HEK293 (cell line): ENCODE measurements at regions not wholly inside any gene's neighbourhood (a gene's known extent, or its start where the extent isn't known, plus 50 kb on each side); places are given as distances from the start of the nearest gene placed in this dataset.

Experiments
- CTCF ChIA-PET: fragments of 350-600 bp; formaldehyde crosslinking; extraction: SDS; loops from one replicate; lab custom pipeline; 2021; ENCODE audit warnings: antibody characterized with exemption; lab: Yijun Ruan, JAX
- POLR2A ChIA-PET: fragments of 300-600 bp; formaldehyde crosslinking; extraction: SDS; loops from one replicate; lab custom pipeline; 2020; ENCODE audit warnings: antibody characterized with exemption, inconsistent platforms; lab: Yijun Ruan, JAX
- H3K27ac ChIP-seq: fragments of 200-500 bp; sonication (Bioruptor generic); 2 replicates; pipeline ENCODE4 v1.5.1; 2014; ENCODE audit warnings: low read depth, low read length, control low read depth, inconsistent platforms; ENCODE audit errors: extremely low read depth
- H3K36me3 ChIP-seq, 2 experiments: fragments of 200-500 bp in 1 of 2; sonication (Bioruptor generic) in 1 of 2; 1 replicate in 1 of 2; 2 replicates in 1 of 2; pipeline ENCODE4 v1.5.1; 2014 to 2017; ENCODE audit warnings: inconsistent platforms in 2 of 2, low read length in 2 of 2; ENCODE audit not compliant: control insufficient read depth in 2 of 2, insufficient read depth in 1 of 2
- H3K4me1 ChIP-seq: fragments of 200-500 bp; sonication (Bioruptor generic); 2 replicates; pipeline ENCODE4 v1.5.1; 2014; ENCODE audit warnings: mild to moderate bottlenecking, low read length, inconsistent platforms; ENCODE audit not compliant: control insufficient read depth, insufficient read depth
- H3K4me3 ChIP-seq: 2 replicates; pipeline ENCODE4 v1.5.1; 2011; ENCODE audit warnings: low read depth, mild to moderate bottlenecking, control low read depth, low read length, moderate library complexity
- H3K9me3 ChIP-seq: fragments of 200-500 bp; sonication (Bioruptor generic); 2 replicates; pipeline ENCODE4 v1.5.1; 2014; ENCODE audit warnings: low read depth, low read length, inconsistent platforms; ENCODE audit not compliant: control insufficient read depth, insufficient read depth
- BCL11A ChIP-seq: fragments of 450-650 bp; formaldehyde crosslinking; IDR thresholded peaks from 2 replicates; pipeline ENCODE4 v1.5.1; 2016; ENCODE audit warnings: low read depth, missing biosample characterization, missing genetic modification characterization
- CTCF ChIP-seq: fragments of 450-650 bp; formaldehyde crosslinking; IDR thresholded peaks from 2 replicates; pipeline ENCODE4 v1.5.1; 2016; ENCODE audit warnings: missing biosample characterization, missing genetic modification characterization
- EGR2 ChIP-seq: fragments of 450-650 bp; formaldehyde crosslinking; IDR thresholded peaks from 2 replicates; pipeline ENCODE4 v1.5.1; 2016; ENCODE audit warnings: low read depth, missing biosample characterization, missing genetic modification characterization
- GFI1B ChIP-seq: fragments of 450-650 bp; formaldehyde crosslinking; IDR thresholded peaks from 2 replicates; pipeline ENCODE4 v1.5.1; 2016; ENCODE audit warnings: missing biosample characterization, missing genetic modification characterization
- GLI2 ChIP-seq: fragments of 450-650 bp; formaldehyde crosslinking; IDR thresholded peaks from 2 replicates; pipeline ENCODE4; 2017; ENCODE audit warnings: missing biosample characterization, missing genetic modification characterization, low read depth, borderline replicate concordance
- KLF17 ChIP-seq: fragments of 450-650 bp; formaldehyde crosslinking; IDR thresholded peaks from 2 replicates; pipeline ENCODE4 v1.5.1; 2016; ENCODE audit warnings: missing biosample characterization, missing genetic modification characterization
- KLF9 ChIP-seq: fragments of 450-650 bp; formaldehyde crosslinking; IDR thresholded peaks from 2 replicates; pipeline ENCODE4 v1.5.1; 2016; ENCODE audit warnings: missing biosample characterization, missing genetic modification characterization, low read depth
- OSR2 ChIP-seq: fragments of 450-650 bp; formaldehyde crosslinking; IDR thresholded peaks from 2 replicates; pipeline ENCODE4 v1.5.1; 2016; ENCODE audit warnings: missing biosample characterization, missing genetic modification characterization
- SALL2 ChIP-seq: fragments of 450-650 bp; formaldehyde crosslinking; IDR thresholded peaks from 2 replicates; pipeline ENCODE4 v1.5.0; 2017; ENCODE audit warnings: missing biosample characterization, mild to moderate bottlenecking, missing genetic modification characterization, borderline replicate concordance
- ZBTB7A ChIP-seq: fragments of 450-650 bp; formaldehyde crosslinking; IDR thresholded peaks from 2 replicates; pipeline ENCODE4 v1.5.1; 2016; ENCODE audit warnings: low read depth, missing biosample characterization, missing genetic modification characterization
- ZBTB8A ChIP-seq: fragments of 450-650 bp; formaldehyde crosslinking; IDR thresholded peaks from 2 replicates; pipeline ENCODE4 v1.5.1; 2016; ENCODE audit warnings: missing biosample characterization, missing genetic modification characterization
- ZFHX2 ChIP-seq: fragments of 450-650 bp; formaldehyde crosslinking; conservative IDR thresholded peaks from 2 replicates; pipeline ENCODE4 v1.5.1; 2016; ENCODE audit warnings: missing biosample characterization, missing genetic modification characterization
- ZIC2 ChIP-seq: fragments of 450-650 bp; formaldehyde crosslinking; IDR thresholded peaks from 2 replicates; pipeline ENCODE4 v1.5.1; 2016; ENCODE audit warnings: missing biosample characterization, missing genetic modification characterization
- ZNF114 ChIP-seq: fragments of 450-650 bp; formaldehyde crosslinking; IDR thresholded peaks from 2 replicates; pipeline ENCODE4 v1.5.0; 2017; ENCODE audit warnings: missing biosample characterization, missing genetic modification characterization
- ZNF157 ChIP-seq: fragments of 450-650 bp; formaldehyde crosslinking; IDR thresholded peaks from 2 replicates; pipeline ENCODE4 v1.5.1; 2016; ENCODE audit warnings: missing biosample characterization, missing genetic modification characterization
- ZNF169 ChIP-seq: fragments of 450-650 bp; formaldehyde crosslinking; IDR thresholded peaks from 2 replicates; pipeline ENCODE4 v1.5.1; 2016; ENCODE audit warnings: missing biosample characterization, missing genetic modification characterization
- ZNF175 ChIP-seq: fragments of 450-650 bp; formaldehyde crosslinking; IDR thresholded peaks from 2 replicates; pipeline ENCODE4 v1.5.1; 2016; ENCODE audit warnings: missing biosample characterization, missing genetic modification characterization
- ZNF184 ChIP-seq: fragments of 450-650 bp; IDR thresholded peaks from 2 replicates; pipeline ENCODE4 v1.5.1; 2018; ENCODE audit warnings: missing biosample characterization, mild to moderate bottlenecking, missing genetic modification characterization
- ZNF239 ChIP-seq: fragments of 450-650 bp; formaldehyde crosslinking; IDR thresholded peaks from 2 replicates; pipeline ENCODE4 v1.5.1; 2016; ENCODE audit warnings: missing biosample characterization, missing genetic modification characterization
- ZNF302 ChIP-seq: fragments of 450-650 bp; formaldehyde crosslinking; IDR thresholded peaks from 2 replicates; pipeline ENCODE4 v1.5.1; 2016; ENCODE audit warnings: missing biosample characterization, missing genetic modification characterization, low read depth
- ZNF324 ChIP-seq: fragments of 450-650 bp; formaldehyde crosslinking; IDR thresholded peaks from 2 replicates; pipeline ENCODE4 v1.5.1; 2016; ENCODE audit warnings: missing biosample characterization, missing genetic modification characterization
- ZNF335 ChIP-seq: fragments of 450-650 bp; formaldehyde crosslinking; conservative IDR thresholded peaks from 2 replicates; pipeline ENCODE4 v1.5.1; 2016; ENCODE audit warnings: missing biosample characterization, missing genetic modification characterization
- ZNF350 ChIP-seq: fragments of 450-650 bp; formaldehyde crosslinking; IDR thresholded peaks from 2 replicates; pipeline ENCODE4 v1.5.0; 2017; ENCODE audit warnings: missing biosample characterization, mild to moderate bottlenecking, missing genetic modification characterization
- ZNF366 ChIP-seq: fragments of 450-650 bp; formaldehyde crosslinking; conservative IDR thresholded peaks from 2 replicates; pipeline ENCODE4 v1.5.1; 2016; ENCODE audit warnings: missing biosample characterization, missing genetic modification characterization
- ZNF398 ChIP-seq: fragments of 450-650 bp; formaldehyde crosslinking; IDR thresholded peaks from 2 replicates; pipeline ENCODE4 v1.5.1; 2017; ENCODE audit warnings: missing biosample characterization, missing genetic modification characterization
- ZNF747 ChIP-seq: fragments of 450-650 bp; formaldehyde crosslinking; IDR thresholded peaks from 2 replicates; pipeline ENCODE4 v1.5.1; 2016; ENCODE audit warnings: missing biosample characterization, missing genetic modification characterization
- ZNF776 ChIP-seq: fragments of 450-650 bp; formaldehyde crosslinking; IDR thresholded peaks from 2 replicates; pipeline ENCODE4 v1.5.0; 2017; ENCODE audit warnings: missing biosample characterization, missing genetic modification characterization, borderline replicate concordance
- ZNF791 ChIP-seq: fragments of 450-650 bp; formaldehyde crosslinking; IDR thresholded peaks from 2 replicates; pipeline ENCODE4 v1.5.1; 2016; ENCODE audit warnings: missing biosample characterization, missing genetic modification characterization
- TF ChIP-seq, protein P1 (sequence below): fragments of 450-650 bp; formaldehyde crosslinking; IDR thresholded peaks from 2 replicates; pipeline ENCODE4 v1.5.1; 2016; ENCODE audit warnings: missing biosample characterization, missing genetic modification characterization

- TF ChIP-seq KLF9 (tag by site-specific recombination) (no peak), ZNF747 (no peak), EGR2 (no peak), ZNF776 (tag by site-specific recombination) (no peak), ZNF157 (tag by site-specific recombination) (no peak), ZBTB8A (no peak), ZNF791 (tag by site-specific recombination) (no peak)
These were observed 80.0 kb upstream of the STK32A start (continued) for GRCh38 chr5:147154809-147155208.

- Histone ChIP-seq H3K4me1 (no peaks in the 10 kb centered on the region), H3K9me3 (no peaks in the 10 kb centered on the region), H3K27ac (no peak overlapping the region)
- POLR2A ChIA-PET: no interaction called here
- TF ChIP-seq ZBTB7A (tag by site-specific recombination) (no peak), GLI2 (no peak), SALL2 (tag by site-specific recombination) (no peak), ZNF114 (no peak), ZNF366 (tag by site-specific recombination) (no peak), ZNF302 (tag by site-specific recombination) (no peak)
- TF ChIP-seq, protein P1, sequence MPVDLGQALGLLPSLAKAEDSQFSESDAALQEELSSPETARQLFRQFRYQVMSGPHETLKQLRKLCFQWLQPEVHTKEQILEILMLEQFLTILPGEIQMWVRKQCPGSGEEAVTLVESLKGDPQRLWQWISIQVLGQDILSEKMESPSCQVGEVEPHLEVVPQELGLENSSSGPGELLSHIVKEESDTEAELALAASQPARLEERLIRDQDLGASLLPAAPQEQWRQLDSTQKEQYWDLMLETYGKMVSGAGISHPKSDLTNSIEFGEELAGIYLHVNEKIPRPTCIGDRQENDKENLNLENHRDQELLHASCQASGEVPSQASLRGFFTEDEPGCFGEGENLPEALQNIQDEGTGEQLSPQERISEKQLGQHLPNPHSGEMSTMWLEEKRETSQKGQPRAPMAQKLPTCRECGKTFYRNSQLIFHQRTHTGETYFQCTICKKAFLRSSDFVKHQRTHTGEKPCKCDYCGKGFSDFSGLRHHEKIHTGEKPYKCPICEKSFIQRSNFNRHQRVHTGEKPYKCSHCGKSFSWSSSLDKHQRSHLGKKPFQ (tag by site-specific recombination): no peak
- TF ChIP-seq, all 188 proteins: peak for 0
- H3K4me3 ChIP-seq: no peak overlapping the region
- H3K36me3 ChIP-seq: no peaks in the 10 kb centered on the region
- CTCF ChIA-PET: interaction anchor here (0.6 to 1.4 kb wide), 2 partner anchors 32 to 1587 kb away, joined by 4 to 5 read pairs; no protein-coding TSS in a partner anchor
These were observed 78.8 kb upstream of the STK32A start for GRCh38 chr5:147156012-147156411.

- POLR2A ChIA-PET: no interaction called here
- Histone ChIP-seq H3K9me3 (no peaks in the 10 kb centered on the region), H3K36me3 (no peaks in the 10 kb centered on the region), H3K4me3 (no peak overlapping the region), H3K27ac (no peak overlapping the region), H3K4me1 (no peaks in the 10 kb centered on the region)
- CTCF ChIA-PET: no interaction called here
- TF ChIP-seq ZNF398 (tag by site-specific recombination): no peak
- no peak for TF ChIP-seq ZNF184
- TF ChIP-seq BCL11A (tag by site-specific recombination): no peak
- TF ChIP-seq GFI1B (tag by site-specific recombination): no peak
- no peak for TF ChIP-seq ZNF350 (tag by site-specific recombination)
- TF ChIP-seq KLF17 (tag by site-specific recombination): no peak
- no peak for TF ChIP-seq ZIC2
- no peak for TF ChIP-seq ZNF169
- TF ChIP-seq ZNF324 (tag by site-specific recombination): no peak
- TF ChIP-seq CTCF (tag by site-specific recombination): no peak
- no peak for TF ChIP-seq ZFHX2 (tag by site-specific recombination)
- TF ChIP-seq ZNF239 (tag by site-specific recombination): no peak
- no peak for TF ChIP-seq OSR2 (tag by site-specific recombination)
- no peak for TF ChIP-seq ZNF175 (tag by site-specific recombination)
- no peak for TF ChIP-seq ZNF335 (tag by site-specific recombination)
These were observed 73.7 kb upstream of the STK32A start for GRCh38 chr5:147160902-147161700.
